ENCODE measurements at regions not wholly inside any gene's neighbourhood (a gene's known extent, or its start where the extent isn't known, plus 50 kb on each side); places are given as distances from the start of the nearest gene placed in this dataset.

- DNase-seq, result no peak
These were observed 244.0 kb downstream of the RHOU start for GRCh38 chr1:228979325-228979699.

DNA sequence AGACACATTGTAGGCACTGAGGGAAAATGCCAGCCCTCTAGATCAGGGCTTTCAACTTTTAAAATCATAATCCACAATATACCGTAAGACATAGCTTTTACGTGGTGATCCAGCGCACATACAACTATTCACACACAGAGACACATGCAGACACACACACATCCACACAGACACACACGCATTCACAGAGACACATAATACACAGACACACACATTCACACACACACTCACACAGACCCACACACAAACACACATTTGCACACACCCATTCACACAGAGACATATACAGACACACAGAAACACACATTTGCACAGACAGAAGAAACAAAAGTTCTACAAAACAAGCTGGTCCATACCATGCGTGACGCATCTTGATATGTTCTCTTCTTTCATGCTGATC, 244.5 kb downstream of the RHOU start:
- DNase-seq, result no peak

GRCh38 chr1:228980232-228980937, 245.1 kb downstream of the RHOU start:
- no peak for DNase-seq

DNA sequence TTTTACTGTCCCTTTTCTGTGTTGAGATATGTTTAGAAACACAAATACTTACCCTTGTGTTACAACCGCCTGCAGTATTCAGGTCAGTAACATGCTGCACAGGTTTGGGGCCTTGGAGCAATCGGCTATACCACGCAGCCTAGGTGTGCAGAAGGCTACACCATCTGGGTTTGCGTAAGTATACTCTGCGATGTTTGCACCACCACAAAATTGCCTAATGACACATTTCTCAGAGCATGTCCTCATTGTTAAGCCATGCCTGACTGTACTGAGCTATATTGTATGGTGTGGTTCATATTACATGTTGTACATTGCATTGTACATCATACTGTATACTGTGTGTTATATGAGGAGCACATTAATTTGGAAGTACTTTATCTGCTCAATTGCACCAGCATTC, 247.4 kb downstream of the RHOU start:
- no peak for DNase-seq

- DNase-seq, result no peak
These were observed 248.0 kb downstream of the RHOU start for GRCh38 chr1:228983231-228983660.

- no peak for DNase-seq
These were observed 248.4 kb downstream of the RHOU start for GRCh38 chr1:228983661-228984060.

GRCh38 chr1:228984107-228984506, 248.8 kb downstream of the RHOU start:
- DNase-seq, result no peak

DNA sequence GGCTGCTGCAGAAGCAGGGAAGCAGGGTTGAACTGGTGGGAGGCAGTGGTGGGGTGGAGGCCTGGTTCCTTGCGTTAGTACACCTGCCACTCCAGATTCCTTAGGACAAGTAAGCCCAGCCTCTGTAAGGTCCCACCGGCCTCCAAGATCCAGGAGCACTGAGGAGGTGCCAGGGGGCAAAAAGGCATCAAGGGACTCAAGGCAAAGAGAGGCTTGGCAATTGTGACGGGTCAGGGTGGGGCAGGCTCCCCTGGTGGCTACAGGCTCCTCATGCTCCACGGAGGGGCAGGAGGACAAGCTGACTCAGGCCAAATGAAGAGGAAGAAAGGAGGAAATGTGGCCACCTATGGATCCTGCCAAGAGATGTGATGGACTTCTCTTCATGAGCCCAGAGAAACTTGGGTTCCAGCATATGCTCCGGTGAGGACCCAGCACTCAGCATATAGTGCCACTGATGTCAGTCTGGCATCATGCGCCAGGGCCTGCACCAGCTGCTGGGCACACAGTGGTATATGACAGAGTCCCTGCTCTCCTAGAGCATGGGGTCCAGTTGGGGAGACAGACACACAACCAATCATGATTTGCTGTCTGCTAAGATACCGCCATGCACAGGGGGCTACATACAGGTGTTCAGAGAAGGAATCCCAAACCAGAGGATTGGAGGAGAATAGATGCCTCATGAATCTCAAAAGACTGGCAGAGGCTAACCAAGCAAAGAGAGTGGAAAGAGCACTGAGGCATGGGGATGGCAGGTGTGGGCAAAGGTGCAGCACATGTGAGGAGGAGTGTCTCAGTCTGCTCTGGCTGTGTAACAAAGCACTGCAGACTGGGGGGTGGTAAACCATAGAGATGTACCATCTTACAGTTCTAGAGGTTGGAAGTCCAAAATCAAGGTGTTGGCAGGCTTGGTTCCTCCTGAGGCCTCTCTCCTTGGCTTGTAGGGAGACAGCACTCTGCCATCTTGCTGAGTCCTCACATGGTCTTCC, 249.7 kb downstream of the RHOU start:
- no peak for DNase-seq

- DNase-seq, result no peak
These were observed 250.4 kb downstream of the RHOU start for GRCh38 chr1:228985661-228986060.

- DNase-seq, result no peak
These were observed 251.0 kb downstream of the RHOU start for GRCh38 chr1:228986093-228986904.

DNA sequence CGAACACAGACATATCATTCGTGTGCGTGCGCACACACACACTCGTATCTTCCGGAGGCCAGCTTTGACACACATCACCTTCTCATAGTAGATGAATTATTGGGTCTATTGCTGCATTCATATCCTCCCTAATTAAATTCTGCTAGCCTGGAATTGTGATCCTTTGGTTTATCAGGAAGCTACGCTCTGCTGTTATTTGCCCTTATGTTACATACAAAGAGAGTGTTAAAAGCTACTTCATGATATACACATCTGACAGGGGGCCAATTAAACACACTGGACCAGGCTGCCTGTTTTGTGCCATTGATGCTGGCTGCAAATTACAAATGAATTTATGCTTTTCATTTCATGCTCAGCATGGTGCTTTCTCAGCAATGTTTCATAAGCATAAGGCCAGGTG, 252.0 kb downstream of the RHOU start:
- DNase-seq, result no peak

DNA sequence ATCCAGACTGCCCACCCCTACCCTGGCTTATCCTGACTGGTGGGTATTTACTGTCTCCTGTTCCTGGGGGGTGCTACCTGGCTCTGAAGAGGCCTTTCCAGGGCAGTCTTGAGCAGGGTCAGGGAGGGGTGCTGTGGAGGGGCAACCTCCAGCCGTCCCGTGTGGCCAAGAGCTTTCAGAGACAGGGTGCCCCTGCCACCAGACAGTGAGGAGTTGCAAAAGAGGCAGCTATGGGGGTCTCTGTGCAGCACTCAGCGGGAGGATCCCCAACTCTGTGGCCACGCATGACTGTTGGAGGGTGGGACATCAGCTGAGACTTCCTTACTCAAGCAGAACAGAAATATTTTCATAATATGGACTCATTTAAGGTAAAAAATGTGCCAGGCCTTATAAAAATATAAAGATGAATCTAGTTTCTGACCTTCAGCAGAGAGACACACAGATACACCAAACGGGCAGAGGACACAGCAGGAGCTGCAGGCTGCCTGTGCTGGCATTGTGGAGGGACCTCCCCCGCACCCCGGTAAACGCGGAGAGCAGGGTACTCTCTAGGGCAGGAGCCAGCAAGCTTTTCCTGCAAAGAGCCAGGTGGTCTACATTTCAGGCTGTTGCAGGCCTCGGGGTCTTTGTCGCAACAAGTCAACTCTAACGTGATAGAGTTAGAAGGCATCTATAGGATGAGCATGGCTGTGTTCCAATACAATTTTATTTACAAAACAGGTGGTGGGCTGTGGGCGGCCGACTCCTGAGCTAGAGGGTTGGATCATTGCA, 252.6 kb downstream of the RHOU start:
- no peak for DNase-seq

DNA sequence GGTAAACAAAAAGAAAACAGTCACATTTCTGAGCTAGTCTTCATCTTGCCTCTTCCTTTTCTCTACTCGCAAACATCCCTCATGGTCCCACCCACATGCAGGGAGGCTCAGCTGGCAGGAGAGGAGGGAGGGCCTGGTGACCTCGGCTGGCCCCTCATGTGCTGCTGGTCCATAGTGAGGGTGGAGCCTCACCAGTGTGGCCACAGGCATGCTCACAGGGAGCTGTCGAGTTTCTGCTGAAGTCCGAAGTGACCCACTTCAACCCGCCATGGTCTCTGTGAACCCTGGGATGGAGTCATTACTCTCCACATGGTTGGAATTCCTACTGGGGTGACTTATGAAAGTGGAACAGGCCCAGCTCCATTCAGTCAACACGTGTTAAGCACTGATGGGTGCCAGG, 253.4 kb downstream of the RHOU start:
- no peak for DNase-seq

- no peak for DNase-seq
These were observed 253.9 kb downstream of the RHOU start for GRCh38 chr1:228989176-228989575.

DNA sequence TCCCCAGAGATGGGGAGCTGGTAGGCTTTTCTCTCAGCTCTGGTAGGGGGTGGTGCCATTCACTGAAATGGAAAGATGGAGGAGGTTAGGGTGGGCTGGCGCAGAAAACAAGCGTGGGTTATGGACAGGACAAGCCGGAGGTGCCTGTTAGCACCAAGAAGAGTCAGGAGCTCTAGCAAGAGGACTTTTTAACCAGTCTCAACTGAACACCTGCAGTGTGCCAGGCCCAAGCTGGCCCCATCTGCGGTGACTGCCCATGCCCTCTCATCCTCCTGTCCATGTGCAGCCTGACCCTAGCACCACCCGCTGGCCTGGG, 254.4 kb downstream of the RHOU start:
- no peak for DNase-seq

GRCh38 chr1:228989992-228990827, 254.9 kb downstream of the RHOU start:
- DNase-seq, result no peak

- no peak for DNase-seq
These were observed 255.8 kb downstream of the RHOU start for GRCh38 chr1:228990906-228991569.

- no peak for DNase-seq
These were observed 256.8 kb downstream of the RHOU start for GRCh38 chr1:228992044-228992443.

GRCh38 chr1:228992907-228993535, 257.7 kb downstream of the RHOU start:
- no peak for DNase-seq
